HG03025 (cell line): ENCODE measurements at regions not wholly inside any gene's neighbourhood (a gene's known extent, or its start where the extent isn't known, plus 50 kb on each side); places are given as distances from the start of the nearest gene placed in this dataset.
A peak's percentile ranks its signal among the peaks of the same experiment; 100 is the strongest.

Source experiments
- ATAC-seq: cut with Tn5 transposase; IDR thresholded peaks from one replicate; pipeline ENCODE4 v1.9.1; 2021; ENCODE audit warnings: mild to moderate bottlenecking, moderate library complexity; ENCODE audit not compliant: unreplicated experiment, low FRiP score

- peak; percentile 65 for ATAC-seq
Measured at GRCh38 chr3:59456852-59457485, 407.1 kb upstream of the CFAP20DC start.

- peak; percentile 4 for ATAC-seq
Measured at GRCh38 chr3:59451800-59452746, 402.2 kb upstream of the CFAP20DC start.

- peak; percentile 97 for ATAC-seq
Measured at GRCh38 chr3:59450946-59451763, 401.3 kb upstream of the CFAP20DC start.

GRCh38 chr3:59450437-59450836, 400.6 kb upstream of the CFAP20DC start:
- no peak for ATAC-seq

GRCh38 chr3:59446775-59447465, 397.1 kb upstream of the CFAP20DC start:
- ATAC-seq = no peak

GRCh38 chr3:59444676-59445075, 394.9 kb upstream of the CFAP20DC start:
- no peak for ATAC-seq

- no peak for ATAC-seq
Measured at GRCh38 chr3:59444294-59444671, 394.5 kb upstream of the CFAP20DC start.

- no peak for ATAC-seq
Measured at GRCh38 chr3:59443618-59444293, 393.9 kb upstream of the CFAP20DC start.

GRCh38 chr3:59442046-59442445, 392.2 kb upstream of the CFAP20DC start:
- no peak for ATAC-seq

GRCh38 chr3:59440285-59441028, 390.6 kb upstream of the CFAP20DC start:
- ATAC-seq = no peak

GRCh38 chr3:59438492-59438891, 388.7 kb upstream of the CFAP20DC start:
- no peak for ATAC-seq

GRCh38 chr3:59436164-59436958, 386.5 kb upstream of the CFAP20DC start:
- no peak for ATAC-seq

GRCh38 chr3:59433546-59433945, 383.7 kb upstream of the CFAP20DC start:
- no peak for ATAC-seq

GRCh38 chr3:59432665-59433064, 382.8 kb upstream of the CFAP20DC start:
- ATAC-seq = no peak

GRCh38 chr3:59430341-59430740, 380.5 kb upstream of the CFAP20DC start:
- no peak for ATAC-seq

- no peak for ATAC-seq
Measured at GRCh38 chr3:59429198-59429597, 379.4 kb upstream of the CFAP20DC start.

- ATAC-seq = no peak
Measured at GRCh38 chr3:59426821-59427565, 377.2 kb upstream of the CFAP20DC start.

- ATAC-seq = no peak
Measured at GRCh38 chr3:59425942-59426341, 376.1 kb upstream of the CFAP20DC start.
